SU-DHL-6 (cell line): ENCODE measurements at regions not wholly inside any gene's neighbourhood (a gene's known extent, or its start where the extent isn't known, plus 50 kb on each side); places are given as distances from the start of the nearest gene placed in this dataset.

Experiments
- EZH2phosphoT487 ChIP-seq: fragments of 200-600 bp; sonication (generic), shearing (Covaris generic); conservative IDR thresholded peaks from 2 replicates; pipeline ENCODE4 v1.6.1; 2018; ENCODE audit warnings: mild to moderate bottlenecking, antibody characterized with exemption, low read length, moderate library complexity, mixed read lengths
- TF ChIP-seq, protein P1 (sequence below): fragments of 200-600 bp; sonication (generic); IDR thresholded peaks from one replicate; pipeline ENCODE4 v1.5.1; 2017; ENCODE audit warnings: antibody characterized with exemption, mild to moderate bottlenecking, low read length, moderate library complexity; ENCODE audit not compliant: insufficient read depth, poor library complexity, severe bottlenecking

GRCh38 chr16:74024953-74025352 lies 271.7 kb upstream of the PSMD7 start:
- TF ChIP-seq, protein P1, sequence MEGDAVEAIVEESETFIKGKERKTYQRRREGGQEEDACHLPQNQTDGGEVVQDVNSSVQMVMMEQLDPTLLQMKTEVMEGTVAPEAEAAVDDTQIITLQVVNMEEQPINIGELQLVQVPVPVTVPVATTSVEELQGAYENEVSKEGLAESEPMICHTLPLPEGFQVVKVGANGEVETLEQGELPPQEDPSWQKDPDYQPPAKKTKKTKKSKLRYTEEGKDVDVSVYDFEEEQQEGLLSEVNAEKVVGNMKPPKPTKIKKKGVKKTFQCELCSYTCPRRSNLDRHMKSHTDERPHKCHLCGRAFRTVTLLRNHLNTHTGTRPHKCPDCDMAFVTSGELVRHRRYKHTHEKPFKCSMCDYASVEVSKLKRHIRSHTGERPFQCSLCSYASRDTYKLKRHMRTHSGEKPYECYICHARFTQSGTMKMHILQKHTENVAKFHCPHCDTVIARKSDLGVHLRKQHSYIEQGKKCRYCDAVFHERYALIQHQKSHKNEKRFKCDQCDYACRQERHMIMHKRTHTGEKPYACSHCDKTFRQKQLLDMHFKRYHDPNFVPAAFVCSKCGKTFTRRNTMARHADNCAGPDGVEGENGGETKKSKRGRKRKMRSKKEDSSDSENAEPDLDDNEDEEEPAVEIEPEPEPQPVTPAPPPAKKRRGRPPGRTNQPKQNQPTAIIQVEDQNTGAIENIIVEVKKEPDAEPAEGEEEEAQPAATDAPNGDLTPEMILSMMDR: no peak
- TF ChIP-seq EZH2phosphoT487: no peak
